M059J (cell line): ENCODE measurements at regions not wholly inside any gene's neighbourhood (a gene's known extent, or its start where the extent isn't known, plus 50 kb on each side); places are given as distances from the start of the nearest gene placed in this dataset.

Source experiments
- DNase-seq: peaks from one replicate; pipeline ENCODE4 v3.0.0-alpha.2; 2012; ENCODE audit warnings: low read depth

GRCh38 chr3:160622263-160623045, 54.5 kb upstream of the ARL14 start:
- DNase-seq: no peak

DNA sequence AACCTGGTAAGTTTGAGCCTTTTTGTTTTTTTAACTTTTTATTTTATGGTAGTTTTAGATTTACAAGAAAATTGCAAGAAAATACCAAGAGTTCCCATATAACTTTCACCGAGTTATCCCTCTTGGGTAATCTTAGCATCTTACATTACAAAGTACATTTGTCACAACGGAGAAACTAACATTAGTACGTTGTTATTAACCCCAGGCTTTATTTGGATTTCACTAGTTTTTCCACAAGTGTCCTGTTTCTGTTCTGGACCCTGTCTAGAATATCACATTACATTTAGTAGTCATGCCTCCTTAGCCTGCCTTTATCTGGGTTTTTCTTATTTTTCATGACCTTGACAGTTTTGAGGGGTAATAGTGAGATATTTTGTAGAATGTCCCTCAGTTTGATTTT, 53.5 kb upstream of the KPNA4 start:
- DNase-seq: no peak

DNA sequence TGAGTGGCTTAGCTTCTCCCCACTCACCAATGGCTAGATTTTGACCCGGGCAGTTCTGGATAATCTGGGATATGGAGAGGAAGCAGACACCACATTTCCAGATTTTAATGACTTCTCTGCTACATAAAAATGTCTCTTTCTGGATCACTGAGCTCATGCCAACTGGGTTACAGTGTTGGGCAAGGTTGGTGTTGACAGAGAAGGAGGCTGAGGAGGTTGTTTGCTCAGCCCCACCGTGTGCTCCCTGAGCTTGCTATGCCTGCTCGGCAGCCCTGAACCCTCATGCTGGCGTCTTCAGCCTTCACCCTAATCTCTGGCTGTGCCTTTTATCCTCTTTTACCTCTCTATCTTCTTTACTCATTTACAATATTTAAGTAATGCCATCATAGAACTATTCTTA, 53.0 kb upstream of the KPNA4 start:
- DNase-seq: no peak

DNA sequence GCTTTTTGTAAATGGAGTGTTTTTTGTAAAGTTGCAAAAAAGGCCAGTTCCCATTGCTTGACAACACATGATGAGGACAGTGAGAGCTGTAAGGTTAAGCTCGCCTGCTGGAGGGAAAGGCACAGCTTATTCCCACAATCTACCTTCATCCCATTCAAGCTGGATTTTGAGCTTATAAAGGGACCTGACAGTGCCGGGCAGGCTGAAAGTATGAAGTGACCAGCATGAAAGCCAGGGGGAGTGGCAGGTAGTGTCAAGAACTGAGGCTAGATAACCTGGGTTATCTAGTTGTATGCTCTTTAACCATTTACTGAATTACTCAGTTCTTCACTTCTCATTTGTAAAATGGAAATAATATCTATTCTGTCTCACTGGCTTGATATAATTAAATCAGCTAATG, 52.3 kb upstream of the KPNA4 start:
- DNase-seq: no peak

DNA sequence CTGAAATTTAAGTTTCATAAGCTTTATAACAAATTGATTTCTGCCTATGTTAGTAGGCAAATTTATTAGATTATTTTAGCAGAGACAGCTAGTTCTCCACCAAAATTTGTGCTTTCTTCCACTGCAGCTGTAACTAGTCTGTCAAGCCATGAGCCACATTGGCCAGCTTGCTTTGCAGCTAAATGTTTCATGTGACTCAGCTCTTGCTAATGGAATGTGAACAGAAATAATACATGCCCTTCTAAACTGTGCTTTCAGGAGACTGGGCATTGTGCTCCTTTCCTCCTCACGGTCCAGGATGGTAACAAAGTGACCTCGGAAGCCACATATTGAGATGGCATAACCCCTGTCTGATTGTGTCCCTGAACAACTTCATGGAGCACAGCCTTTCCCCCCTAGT, 51.3 kb upstream of the KPNA4 start:
- DNase-seq: peak; percentile 77

DNA sequence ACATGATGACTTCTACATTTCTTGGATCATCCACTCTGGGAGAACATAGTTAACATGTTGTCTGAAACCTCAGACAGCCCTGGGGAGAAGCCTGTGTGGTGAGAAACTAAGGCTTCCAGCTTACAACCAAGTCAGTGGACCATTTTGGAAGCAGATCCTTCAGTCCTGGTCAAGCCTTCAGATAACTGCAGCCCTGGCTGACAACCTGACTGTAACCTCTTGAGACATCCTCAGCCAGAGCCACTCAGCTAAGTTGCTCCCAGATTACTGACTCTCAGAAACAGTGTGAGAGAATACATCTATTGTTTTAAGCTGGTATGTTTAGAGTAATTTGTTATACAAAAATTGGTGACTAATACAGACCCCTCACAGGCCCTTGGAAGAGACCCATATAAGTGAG, 50.9 kb upstream of the KPNA4 start:
- DNase-seq: peak; percentile 33
